GM21390 (cell line): ENCODE measurements at regions not wholly inside any gene's neighbourhood (a gene's known extent, or its start where the extent isn't known, plus 50 kb on each side); places are given as distances from the start of the nearest gene placed in this dataset.
"Not testable (repeated sequence)": the region's sequence is repeated elsewhere in the genome, so short reads cannot be mapped to it uniquely, and the experiment has no call there.

Source experiments
- ATAC-seq: cut with Tn5 transposase; IDR thresholded peaks from one replicate; pipeline ENCODE4 v1.9.1; 2021; ENCODE audit not compliant: unreplicated experiment

DNA sequence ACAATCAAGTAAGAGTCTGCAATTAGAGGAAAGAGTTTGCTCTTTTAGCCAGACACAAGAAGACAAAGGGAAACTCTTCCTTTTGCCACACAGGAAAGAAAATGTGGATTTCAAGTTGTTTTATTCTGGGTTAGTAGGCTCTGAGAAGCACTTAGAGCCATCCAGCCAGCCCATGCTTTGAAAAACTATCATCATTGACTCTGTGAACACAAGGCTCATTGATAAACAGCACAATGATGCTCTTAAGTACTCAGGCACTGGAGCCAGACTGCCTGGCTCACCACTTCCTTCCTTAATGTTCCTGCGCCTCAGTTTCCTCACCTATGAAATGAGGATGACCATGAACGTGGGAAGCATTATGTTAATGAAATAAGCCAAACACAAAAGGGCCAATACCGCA, 150.2 kb upstream of the EEA1 start:
- no peak for ATAC-seq

DNA sequence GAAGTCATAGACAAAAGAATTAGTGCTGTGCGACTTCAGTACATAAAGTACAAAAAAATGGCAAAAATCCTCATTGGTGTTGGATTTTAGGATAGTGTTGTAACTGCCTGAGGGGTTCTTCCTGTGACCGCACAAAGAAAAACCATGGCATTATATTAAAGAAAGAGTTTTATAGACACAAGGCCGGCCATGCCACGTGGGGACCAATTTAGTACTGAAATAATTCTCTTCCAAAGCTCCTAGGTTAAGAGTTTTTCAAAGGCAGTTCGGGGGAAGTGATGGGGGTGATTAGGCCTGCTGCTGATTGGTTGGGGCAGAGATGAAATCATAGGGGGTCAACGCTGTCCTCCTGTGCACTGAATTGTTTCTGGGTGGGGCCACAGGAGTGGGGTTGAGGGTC, 150.9 kb upstream of the EEA1 start:
- ATAC-seq: no peak

DNA sequence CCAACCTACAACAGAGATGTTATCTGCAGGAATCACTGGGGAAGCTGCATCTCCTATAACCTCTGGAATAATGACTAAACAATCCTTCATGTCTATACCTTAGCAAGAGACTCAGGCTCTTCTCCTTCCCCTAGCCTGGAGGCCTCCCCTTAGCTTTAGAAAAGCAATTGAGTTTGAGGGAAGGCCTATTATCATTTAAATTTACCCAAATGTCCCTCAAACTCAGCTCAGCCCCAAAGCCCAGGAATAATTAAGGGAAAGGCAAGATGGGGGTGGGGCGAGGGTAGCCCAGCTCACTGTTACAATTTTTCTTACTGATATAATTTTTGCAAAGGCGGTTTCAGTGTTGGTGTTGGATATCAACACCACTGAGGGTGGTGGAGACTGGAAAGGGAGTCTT, 151.4 kb upstream of the EEA1 start:
- no peak for ATAC-seq

DNA sequence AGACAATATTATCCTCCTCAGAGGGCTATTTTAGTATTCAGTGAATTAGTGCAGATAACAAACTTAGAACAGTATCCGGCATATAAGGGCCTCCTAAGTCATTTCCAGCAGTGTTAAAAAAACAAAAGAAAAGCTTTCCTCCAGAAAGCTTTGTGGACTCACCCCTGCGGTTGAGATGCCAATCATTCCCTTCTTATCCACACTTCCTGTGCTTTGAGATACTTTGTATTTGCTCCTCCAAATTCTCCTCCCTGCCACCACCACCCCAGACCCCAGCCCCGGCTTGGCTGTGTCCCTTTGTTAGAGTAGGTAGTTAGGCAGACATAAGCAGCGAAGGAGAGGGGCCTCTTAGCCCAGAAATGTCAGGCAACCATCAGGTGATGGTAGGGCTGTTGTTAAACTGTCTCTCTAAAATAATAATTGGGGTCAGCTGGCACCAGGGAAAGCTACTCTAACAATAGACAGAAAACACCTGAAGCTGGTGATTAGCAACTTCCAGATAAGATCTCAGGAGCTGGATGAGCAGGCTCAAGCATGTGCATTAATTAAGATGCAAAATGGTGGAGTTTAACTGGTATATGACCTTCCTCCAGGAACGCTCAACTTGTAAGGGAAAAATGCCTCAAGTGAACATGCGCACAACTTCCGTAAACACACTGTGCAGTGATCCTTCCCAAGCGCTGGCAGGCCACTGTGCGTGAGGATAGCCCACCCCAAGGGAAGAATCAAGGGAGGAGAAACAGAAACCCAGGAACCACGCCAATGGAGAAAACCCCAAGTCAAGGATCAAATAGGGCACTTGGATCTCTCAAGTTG, 152.1 kb upstream of the EEA1 start:
- no peak for ATAC-seq

DNA sequence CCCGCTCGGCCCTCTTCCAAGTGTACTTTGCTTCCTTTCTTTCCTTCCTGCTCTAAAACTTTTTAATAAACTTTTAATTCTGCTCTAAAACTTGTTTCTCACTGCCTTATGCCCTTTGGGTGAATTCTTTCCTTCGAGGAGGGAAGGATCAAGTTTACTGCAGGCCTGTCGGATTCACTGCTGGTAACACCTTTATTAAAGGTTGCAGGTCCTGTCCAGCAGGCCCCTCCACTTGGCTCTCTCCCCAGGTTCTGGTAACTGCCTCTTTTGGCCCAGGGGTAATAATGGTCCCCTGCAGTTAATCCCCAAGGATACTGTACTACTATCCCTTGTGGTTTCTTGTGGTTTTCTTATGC, 152.7 kb upstream of the EEA1 start:
- ATAC-seq: no peak

DNA sequence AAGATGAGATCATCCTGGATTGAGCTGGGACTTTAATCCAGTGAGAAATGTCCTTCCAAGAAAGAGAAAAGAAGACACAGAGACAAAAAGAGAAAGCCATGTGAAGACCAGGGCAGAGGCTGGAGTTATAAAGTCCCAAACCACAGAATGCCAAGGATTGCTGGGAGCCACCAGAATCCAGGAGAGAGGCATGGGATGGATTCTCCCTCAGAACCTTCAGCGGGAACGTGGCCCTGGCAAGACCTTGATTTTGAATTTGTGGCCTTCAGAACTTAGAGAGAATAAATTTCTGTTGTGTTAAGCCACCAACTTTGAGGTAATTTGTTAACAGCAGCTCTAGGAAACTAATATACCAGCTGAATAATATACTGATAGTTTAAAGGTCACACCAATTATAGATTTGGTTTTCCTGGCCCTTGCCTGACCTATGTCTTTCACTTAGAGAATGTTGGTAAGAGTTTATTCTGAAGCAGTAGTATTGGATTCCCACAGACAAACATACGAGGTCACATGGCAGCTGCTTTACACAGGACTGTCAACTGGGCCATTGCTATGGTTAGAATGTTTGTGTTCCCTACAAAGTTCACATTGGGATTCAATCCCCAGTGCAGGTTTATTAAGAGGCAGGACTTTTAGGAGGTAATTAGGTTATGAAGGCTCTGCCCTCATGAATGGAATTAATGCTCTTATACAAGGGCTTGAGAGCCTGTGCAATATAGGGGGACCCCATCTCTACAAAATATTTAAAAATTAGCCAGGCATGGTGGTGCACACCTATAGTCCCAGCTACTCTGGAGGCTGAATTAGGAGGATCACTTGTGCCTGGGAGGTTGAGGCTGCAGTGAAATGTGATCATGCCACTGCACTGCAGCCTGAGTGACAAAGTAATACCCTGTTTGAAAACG, 156.5 kb upstream of the EEA1 start:
- no peak for ATAC-seq

DNA sequence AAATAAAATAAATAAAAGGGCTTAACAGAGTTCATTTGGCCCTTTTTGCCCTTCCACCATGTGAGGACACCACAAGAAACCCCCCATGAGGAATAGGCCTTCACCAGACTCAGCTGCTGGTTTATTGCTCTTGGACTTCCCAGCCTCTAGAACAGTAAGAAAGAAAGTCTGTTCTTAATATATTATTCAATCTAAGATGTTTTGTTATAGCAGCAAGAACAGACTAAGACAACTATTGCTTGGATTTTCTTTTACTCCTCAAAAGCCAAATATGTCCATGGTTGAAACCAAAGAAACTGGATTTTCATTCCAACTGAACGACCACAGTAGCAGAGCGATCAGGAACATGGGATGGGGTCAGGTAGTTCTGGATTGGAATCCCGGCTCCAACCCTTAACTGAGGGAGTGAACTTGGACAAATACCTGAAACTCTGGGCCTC, 157.2 kb upstream of the EEA1 start:
- ATAC-seq: no peak

DNA sequence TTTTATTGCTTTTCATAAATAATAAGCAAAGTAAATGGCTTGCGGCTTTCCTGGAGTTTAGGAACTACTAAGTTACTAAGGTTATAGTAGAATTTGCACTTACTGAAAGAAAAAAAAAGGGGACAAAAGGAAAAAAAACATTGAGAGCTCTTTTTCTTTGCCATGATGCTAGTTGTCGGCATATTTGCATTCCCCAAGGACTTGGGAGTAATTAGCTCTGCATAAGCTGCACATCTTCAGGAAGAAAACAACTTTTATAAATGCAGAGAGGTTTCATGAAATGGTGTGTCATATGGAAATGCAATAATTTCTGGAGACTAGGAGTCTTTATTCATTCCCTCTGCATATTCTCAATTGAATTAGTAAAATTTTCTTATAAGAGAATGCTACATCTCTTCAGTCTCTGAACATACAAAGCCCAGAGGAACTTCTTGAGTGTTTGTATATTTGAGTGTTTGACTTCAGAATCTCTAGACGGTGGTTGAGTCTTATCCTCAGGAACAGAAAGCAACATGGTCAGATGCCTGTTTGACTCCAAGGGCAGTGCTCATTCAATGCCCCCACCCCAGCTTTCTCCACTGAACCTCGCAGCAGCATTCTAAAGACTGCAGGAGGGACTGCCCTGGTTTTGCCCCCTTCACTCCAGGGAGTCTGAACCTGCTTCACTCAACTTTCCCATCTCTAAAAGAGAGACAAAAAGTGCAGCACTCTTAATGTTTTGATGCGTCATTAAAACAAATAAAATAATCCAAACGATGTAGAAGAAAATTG, 158.9 kb upstream of the EEA1 start:
- ATAC-seq: no peak

DNA sequence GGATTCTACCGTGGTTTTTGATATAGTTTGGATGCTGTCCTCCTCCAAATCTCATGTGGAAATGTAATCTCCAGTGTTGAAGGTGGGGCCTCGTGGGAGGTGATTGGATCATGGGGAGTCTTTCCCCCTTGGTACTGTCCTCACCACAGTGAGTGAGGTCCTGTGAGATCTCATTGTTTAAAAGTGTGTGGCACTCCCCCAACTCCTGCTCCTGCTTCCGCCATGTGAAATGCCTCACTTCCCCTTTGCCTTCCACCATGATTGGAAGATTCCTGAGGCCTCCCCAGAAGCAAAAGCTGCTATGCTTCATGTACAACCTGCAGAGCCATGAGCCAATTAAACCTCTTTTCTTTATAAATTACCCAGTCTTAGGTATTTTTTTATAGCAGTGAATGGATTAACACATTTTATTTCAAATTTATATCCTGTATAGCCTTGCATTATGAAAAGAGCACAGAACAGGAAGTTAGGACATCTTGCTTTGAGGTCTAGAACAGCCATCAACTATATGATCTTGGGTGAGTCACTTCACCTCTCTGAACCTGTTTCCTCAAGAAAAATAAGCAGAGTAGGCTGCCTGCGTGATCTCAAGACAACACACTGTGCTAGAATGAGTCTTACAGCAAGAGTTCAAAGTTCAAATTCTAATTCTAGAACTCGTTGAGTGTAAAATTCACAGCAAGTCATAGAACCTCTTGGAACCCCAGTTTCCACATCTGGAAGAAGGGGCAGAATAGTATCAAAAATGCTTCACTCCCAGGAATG, 160.9 kb upstream of the EEA1 start:
- no peak for ATAC-seq

DNA sequence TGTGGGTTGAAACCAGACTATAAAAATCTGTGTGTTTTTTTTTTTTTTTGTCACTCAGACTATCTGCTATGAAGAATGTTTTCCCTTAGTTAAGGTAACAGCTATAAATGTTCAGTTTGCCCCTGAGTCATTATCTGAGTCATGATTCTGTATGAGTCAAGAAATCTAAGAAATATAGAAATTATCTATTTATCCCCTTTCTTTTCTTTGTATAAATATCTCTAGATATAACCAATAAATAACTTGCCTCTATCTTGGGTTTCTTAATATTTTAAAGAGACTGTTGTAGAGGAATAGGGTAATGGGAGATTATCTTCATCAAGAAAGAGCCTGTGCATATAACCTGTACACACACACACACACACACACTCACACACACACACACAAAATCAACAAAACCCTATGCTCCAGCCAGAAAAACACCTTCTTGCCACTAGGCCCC, 161.7 kb upstream of the EEA1 start:
- no peak for ATAC-seq

DNA sequence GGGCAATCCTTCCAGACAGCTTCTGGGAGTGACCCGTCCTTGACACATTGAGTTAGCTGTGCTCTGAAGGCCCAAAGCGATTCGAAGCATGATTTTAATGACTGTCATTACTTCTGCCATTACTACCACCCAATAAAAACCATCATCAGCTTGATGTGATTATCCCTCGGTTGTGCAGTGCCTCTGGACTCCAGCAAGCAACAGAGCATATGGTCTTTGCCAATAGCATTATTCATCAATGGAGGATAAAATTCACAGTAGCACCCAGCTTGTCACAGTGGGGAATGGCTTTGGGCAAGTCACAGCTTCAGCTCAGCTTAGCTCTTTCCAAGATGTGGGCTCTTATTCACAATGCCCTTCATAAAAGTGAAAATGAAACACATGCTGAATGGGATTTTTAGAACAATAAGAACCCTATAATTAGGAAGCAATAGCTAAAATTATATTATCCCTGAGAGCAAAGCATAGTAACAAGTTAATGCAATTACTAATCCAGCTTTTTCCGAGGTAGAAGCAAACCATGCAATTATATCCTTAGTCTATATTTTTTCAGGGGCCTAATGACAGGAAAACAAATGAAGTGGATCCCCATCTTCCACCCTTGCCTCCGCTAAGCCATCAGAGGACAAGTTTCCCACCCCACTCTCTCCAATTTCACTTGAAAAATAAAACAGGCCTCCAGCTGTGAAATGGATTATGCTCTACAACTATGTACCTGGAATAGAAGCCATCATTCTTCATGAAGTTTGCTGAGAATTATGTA, 163.0 kb upstream of the EEA1 start:
- ATAC-seq: no peak

DNA sequence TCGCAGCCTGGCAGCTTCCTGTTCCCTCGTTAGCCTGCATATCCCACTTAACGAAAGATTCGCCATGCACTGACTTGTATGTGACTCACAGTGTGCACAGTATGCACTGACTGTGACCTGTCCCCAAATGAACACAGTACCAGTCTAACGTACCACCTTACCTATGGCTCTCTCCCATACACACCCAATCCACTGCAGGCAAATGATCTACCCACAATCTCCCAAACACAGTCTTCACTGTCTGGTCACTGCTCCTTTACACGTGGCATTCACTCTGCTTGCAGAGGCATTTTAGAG, 163.5 kb upstream of the EEA1 start:
- no peak for ATAC-seq

DNA sequence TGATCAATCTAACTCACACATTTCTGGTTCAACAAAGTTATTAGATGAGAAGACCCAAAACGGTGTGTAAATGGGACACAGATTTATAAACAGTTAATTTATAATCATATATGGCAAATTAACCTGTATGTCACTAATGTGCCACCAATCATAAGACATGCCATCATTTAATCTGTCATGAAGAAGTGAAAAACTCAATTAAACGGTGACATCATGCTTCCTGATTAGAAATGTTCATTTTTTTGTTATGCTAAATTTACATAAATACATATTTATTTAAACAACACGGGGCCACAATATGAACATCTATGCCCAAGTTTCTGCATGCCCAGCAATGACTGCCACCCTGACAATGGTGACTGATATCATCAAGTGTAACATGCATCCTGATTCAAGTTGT, 164.1 kb upstream of the EEA1 start:
- no peak for ATAC-seq

DNA sequence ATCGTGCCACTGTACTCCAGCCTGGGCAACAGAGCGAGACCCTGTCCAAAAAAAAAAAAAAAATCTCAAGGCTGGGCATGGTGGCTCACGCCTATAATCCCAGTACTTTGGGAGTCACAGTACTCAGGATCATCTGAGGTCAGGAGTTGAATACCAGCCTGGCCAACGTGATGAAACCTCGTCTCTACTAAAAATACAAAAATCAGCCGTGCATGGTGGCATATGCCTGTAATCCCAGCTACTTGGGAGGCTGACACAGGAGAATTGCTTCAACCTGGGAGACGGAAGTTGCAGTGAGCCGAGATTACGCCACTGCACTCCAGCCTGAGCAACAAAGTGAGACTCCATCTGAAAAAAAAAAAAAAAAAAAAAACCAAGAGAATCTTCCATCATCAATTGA, 165.1 kb upstream of the EEA1 start:
- ATAC-seq: not testable (repeated sequence)

DNA sequence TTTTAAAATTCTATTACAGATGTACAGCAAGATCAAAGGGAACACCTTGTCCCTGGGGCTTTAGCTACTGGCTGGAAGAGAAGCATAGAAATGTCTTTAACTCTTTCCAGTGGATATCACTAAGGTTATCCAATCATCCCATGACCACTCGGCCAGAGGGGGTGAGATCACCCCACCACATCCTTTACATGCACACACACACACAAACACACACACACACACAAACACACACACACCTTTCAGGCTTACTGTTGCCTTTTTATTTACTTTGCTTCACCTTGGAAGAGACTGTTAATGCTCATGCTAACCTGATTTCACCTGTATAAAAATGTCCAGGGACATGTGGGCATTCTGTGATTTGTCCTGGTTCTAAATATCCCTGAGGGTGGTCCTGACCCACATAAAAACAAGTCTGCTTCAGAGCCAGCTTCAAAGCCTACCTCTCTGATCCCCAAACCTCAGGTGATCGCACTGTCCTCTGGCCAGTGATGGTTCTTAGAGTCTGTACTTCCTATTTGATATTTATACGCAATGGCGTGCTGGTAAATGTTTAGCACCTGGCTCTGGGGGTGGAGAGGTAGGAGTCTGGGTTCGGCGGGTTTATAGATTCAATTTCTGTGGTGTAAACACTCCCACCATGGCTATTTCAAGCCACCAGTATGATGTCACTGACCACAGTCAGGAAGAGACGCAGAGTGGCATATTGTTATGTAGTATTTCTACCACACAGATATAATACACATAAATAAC, 166.1 kb upstream of the EEA1 start:
- ATAC-seq: peak; percentile 84

DNA sequence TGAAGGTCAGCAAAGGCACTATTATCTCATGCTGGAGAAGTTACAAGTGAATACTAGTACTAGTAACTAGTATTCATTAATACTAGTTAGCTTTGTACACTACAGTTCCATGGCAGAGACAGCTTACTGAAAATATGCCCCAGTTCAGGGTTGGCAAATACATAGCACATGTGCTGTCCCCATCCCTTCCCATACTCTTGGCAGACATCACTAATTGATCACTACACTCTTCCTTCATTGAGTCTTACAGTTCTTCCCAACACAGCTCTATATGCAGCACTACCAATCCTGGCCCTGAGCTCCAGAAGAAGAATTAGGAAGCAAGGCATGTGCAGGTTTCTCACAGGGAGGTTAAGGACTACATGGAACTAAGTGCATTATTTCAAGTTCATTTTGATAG, 168.3 kb upstream of the EEA1 start:
- no peak for ATAC-seq

DNA sequence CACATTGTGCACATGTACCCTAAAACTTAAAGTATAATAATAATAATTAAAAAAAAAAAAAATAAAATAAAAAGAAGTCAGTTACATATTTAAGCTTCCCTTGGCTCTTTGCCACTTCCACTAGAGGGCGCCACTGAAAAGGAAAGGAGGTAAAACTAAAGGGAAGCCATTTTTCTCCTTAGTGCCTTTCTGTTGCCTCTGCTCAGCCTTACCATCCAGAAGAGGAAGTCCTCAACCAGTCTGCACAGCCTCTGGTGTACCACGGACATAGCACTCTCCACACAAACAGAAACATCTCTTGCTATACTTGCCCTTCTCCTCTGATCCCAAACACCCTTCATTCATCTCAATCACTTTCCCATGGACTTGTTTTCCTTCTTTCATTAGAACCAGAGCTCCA, 169.0 kb upstream of the EEA1 start:
- ATAC-seq: no peak

DNA sequence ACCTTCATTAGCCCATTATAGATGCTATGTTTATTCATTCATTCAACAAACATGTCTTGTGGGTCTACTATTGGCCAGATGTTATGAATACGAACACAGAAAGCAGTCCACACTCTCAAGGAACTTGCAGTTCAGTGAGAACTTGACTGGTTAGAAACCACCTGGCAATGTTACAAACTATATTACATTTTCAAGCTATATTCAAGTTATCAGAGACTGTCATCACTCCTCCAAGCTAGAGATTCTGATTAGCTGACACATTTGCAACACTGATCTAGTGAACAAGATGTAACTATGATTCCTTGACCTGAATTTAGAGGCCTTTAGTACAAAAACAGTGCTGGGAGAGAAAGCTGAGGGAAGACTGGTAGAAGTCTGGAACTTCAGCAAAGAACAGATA, 170.7 kb upstream of the EEA1 start:
- no peak for ATAC-seq

DNA sequence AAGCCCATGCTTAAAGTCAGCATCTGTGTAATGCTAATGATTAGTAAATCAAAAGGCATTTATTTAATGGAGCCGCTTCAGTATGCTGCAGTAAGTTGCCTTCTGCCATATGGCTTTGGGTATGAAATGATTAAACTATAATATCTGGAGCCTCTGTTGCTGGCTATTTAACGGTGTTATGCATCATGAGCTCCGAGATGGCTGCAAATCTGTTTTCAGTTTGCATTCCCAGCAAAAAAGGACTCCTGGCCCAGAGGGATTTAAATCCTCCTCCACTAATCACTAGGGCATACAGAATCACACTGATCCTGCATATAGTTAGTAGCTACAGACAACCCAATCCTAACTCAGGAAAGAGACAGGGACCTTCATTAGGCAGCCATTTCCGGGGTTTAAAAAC, 171.5 kb upstream of the EEA1 start:
- no peak for ATAC-seq

DNA sequence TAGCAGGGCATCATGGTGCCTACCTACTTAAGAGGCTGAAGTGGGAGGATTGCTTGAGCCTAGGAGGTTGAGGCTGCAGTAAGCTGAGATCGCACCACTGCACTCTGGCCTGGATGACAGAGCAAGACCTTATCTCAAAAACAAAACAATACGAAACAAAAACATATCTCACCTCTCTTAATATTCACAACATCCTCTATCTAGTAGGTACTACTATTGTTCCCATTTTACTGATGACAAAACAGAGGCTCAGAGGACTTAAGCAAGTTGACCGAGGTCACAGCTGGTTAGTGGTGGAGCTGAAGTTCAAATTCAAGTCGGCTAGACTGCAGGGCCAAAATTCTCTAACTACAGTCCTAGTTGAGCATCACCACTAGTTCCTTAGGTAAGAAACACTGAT, 172.3 kb upstream of the EEA1 start:
- ATAC-seq: no peak
